ENCODE measurements at regions not wholly inside any gene's neighbourhood (a gene's known extent, or its start where the extent isn't known, plus 50 kb on each side); places are given as distances from the start of the nearest gene placed in this dataset.

DNA sequence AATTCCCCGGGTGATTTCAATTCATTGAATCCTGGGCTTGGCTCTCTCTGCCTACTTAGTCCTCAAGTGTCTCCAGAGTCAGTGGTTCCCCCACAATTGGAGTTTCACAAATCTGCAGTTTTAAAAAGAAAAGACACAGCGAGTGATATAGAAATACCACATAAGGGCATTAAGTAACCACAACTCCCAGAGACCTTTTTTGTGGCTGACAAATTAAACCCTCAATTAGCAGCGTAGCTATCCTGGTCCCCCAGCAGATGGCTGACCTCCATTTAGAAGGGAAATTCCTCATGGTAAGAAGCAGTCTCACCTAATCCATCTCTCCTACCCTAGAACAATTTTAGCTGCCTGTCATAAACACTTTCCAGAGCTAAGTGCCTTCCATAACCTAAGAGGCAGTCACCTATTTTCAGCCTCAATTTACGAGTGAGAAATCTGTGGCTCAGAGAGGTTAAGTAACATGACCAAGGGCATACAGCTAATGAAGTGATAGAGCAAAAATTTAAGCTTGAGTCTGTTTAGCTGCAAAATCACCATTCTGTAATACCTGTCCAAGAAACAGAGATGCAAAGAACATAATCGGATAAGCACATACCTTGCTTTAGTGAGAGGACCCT lies 56.0 kb upstream of the NBPF3 start:
- TF ChIP-seq, protein P1, sequence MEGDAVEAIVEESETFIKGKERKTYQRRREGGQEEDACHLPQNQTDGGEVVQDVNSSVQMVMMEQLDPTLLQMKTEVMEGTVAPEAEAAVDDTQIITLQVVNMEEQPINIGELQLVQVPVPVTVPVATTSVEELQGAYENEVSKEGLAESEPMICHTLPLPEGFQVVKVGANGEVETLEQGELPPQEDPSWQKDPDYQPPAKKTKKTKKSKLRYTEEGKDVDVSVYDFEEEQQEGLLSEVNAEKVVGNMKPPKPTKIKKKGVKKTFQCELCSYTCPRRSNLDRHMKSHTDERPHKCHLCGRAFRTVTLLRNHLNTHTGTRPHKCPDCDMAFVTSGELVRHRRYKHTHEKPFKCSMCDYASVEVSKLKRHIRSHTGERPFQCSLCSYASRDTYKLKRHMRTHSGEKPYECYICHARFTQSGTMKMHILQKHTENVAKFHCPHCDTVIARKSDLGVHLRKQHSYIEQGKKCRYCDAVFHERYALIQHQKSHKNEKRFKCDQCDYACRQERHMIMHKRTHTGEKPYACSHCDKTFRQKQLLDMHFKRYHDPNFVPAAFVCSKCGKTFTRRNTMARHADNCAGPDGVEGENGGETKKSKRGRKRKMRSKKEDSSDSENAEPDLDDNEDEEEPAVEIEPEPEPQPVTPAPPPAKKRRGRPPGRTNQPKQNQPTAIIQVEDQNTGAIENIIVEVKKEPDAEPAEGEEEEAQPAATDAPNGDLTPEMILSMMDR (IDR thresholded peaks at IDR 0.05): no peak
- no peak for TF ChIP-seq EZH2 (IDR thresholded peaks at IDR 0.05; ENCODE audit: borderline replicate concordance, insufficient read depth, low read depth, low read length, poor library complexity, severe bottlenecking)

Measured in B cell (primary cell).